ENCODE measurements at regions not wholly inside any gene's neighbourhood (a gene's known extent, or its start where the extent isn't known, plus 50 kb on each side); places are given as distances from the start of the nearest gene placed in this dataset.
"Not testable (repeated sequence)": the region's sequence is repeated elsewhere in the genome, so short reads cannot be mapped to it uniquely, and the experiment has no call there.

GRCh38 chr10:42988517-42989395 lies 88.1 kb upstream of the RET start:
- DNase-seq, result no peak

GRCh38 chr10:42989481-42989921 lies 87.4 kb upstream of the RET start:
- no peak for DNase-seq

GRCh38 chr10:42990016-42990720 lies 86.7 kb upstream of the RET start:
- no peak for DNase-seq

- DNase-seq, result no peak
Observed at GRCh38 chr10:42990721-42991441, 86.0 kb upstream of the RET start.

GRCh38 chr10:42991442-42992098 lies 85.3 kb upstream of the RET start:
- DNase-seq, result no peak

GRCh38 chr10:42992156-42992956 lies 84.5 kb upstream of the RET start:
- no peak for DNase-seq

- no peak for DNase-seq
Observed at GRCh38 chr10:42992957-42993390, 83.9 kb upstream of the RET start.

- not testable (repeated sequence) for DNase-seq
Observed at GRCh38 chr10:42994909-42995308, 82.0 kb upstream of the RET start.

GRCh38 chr10:42995537-42995936 lies 81.3 kb upstream of the RET start:
- no peak for DNase-seq

GRCh38 chr10:42996588-42996987 lies 80.3 kb upstream of the RET start:
- no peak for DNase-seq

GRCh38 chr10:42997151-42997848 lies 79.6 kb upstream of the RET start:
- no peak for DNase-seq

GRCh38 chr10:42997849-42998165 lies 79.1 kb upstream of the RET start:
- no peak for DNase-seq

GRCh38 chr10:42998481-42999384 lies 78.1 kb upstream of the RET start:
- DNase-seq, result no peak

- DNase-seq, result no peak
Observed at GRCh38 chr10:42999385-43000020, 77.4 kb upstream of the RET start.

GRCh38 chr10:43000021-43000411 lies 76.9 kb upstream of the RET start:
- DNase-seq, result no peak

- DNase-seq, result peak; percentile 1
Observed at GRCh38 chr10:43000651-43001426, 76.0 kb upstream of the RET start.

GRCh38 chr10:43001427-43001795 lies 75.5 kb upstream of the RET start:
- no peak for DNase-seq

GRCh38 chr10:43002596-43002995 lies 74.3 kb upstream of the RET start:
- no peak for DNase-seq

- DNase-seq, result no peak
Observed at GRCh38 chr10:43006490-43006889, 70.4 kb upstream of the RET start.
